K562 (cell line): ENCODE measurements at regions not wholly inside any gene's neighbourhood (a gene's known extent, or its start where the extent isn't known, plus 50 kb on each side); places are given as distances from the start of the nearest gene placed in this dataset.

ENCODE experiments used
- CHD2 ChIP-seq: IDR thresholded peaks from 2 replicates; pipeline ENCODE4 v1.6.1; 2011; ENCODE audit warnings: low read depth, low read length
- CTCF ChIP-seq, 3 experiments: IDR thresholded peaks in 2 of 3; conservative IDR thresholded peaks in 1 of 3; 2 replicates each; pipeline ENCODE4 v1.5.1; 2011 to 2012; ENCODE audit warnings: low read length in 3 of 3, mild to moderate bottlenecking in 3 of 3, control low read depth in 2 of 3, improper control_type of control experiment in 1 of 3, inconsistent platforms in 1 of 3, low read depth in 1 of 3, mixed read lengths in 1 of 3, moderate library complexity in 1 of 3; ENCODE audit not compliant: insufficient read depth in 2 of 3
- HNRNPK ChIP-seq: fragments of 200-400 bp; formaldehyde crosslinking; IDR thresholded peaks from one replicate; pipeline ENCODE4 v1.6.1; 2018; ENCODE audit warnings: mild to moderate bottlenecking, low read depth, low read length; ENCODE audit not compliant: poor library complexity, severe bottlenecking
- RAD21 ChIP-seq, 2 experiments: fragments of 250-450 bp in 1 of 2; fragments of 450-650 bp in 1 of 2; sonication (Bioruptor Pico) in 1 of 2; formaldehyde crosslinking in 1 of 2; IDR thresholded peaks in 1 of 2; conservative IDR thresholded peaks in 1 of 2; 2 replicates each; pipeline versions ENCODE4 v1.4.0 to v1.8.0; 2020 to 2022; ENCODE audit warnings: mild to moderate bottlenecking in 2 of 2, moderate library complexity in 1 of 2
- XRCC4 ChIP-seq: IDR thresholded peaks from one replicate; pipeline ENCODE4 v1.6.1; 2011; ENCODE audit not compliant: insufficient read depth, insufficient read length; ENCODE audit errors: extremely low read depth
- YBX1 ChIP-seq: fragments of 450-650 bp; IDR thresholded peaks from 2 replicates; pipeline ENCODE4 v1.7.1; 2016; ENCODE audit warnings: mild to moderate bottlenecking
- ZNF766 ChIP-seq: fragments of 200-800 bp; sonication (Bioruptor generic); conservative IDR thresholded peaks from 2 replicates; pipeline ENCODE4 v1.6.1; 2016; ENCODE audit warnings: missing genetic modification characterization, missing compliant biosample characterization

DNA sequence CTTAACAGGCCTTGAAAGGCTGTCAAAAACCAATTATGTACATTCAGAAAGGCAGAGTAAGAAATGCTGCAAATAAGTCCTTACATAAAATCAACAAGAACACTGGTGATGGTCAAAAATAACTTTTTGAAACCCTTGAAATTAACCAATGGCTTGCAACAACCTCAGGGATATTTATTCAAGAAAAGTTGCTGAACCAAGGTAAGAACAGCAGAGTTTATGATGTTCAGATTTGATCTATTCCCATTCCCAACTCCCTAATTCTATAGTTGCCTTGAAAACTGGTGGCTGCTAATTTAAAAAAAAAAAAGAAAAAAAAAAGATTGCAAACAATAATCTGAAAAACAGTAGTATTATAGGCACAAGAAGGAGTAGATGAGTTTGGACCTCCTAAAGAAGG is 109.8 kb upstream of the UFM1 start:
- TF ChIP-seq XRCC4 (no peak), HNRNPK (no peak), CHD2 (no peak), CTCF (IDR thresholded peaks at IDR 0.05 in 2 of 3, conservative IDR thresholded peaks at IDR 0.05 in 1 of 3; ENCODE audit: insufficient read depth in 2 of 3, low read depth in 1 of 3, low read length in 3 of 3) (no peak), YBX1 (no peak), ZNF766 (no peak), RAD21 (CRISPR knock-in tag; conservative IDR thresholded peaks at IDR 0.05 in 1 of 2, IDR thresholded peaks at IDR 0.05 in 1 of 2) (no peak)
